ENCODE measurements at regions not wholly inside any gene's neighbourhood (a gene's known extent, or its start where the extent isn't known, plus 50 kb on each side); places are given as distances from the start of the nearest gene placed in this dataset.

DNA sequence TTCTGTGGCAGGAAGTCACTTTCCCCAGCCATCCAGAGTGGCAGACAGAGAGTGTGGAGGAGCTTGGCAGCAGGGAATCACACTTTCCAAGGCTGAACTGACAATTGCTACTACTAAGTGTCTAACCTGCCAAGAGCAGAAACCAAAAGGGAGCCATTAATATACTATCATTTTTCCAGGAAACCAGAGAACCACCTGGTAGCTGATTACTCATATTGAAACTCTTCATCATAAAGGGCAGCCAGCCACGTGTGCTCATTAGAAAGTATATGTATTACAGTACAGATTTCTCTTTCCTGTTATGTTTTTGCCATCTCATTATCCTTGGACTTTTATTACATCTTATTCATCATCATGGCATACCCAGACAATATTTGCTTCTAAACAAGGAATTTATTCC, 374.9 kb downstream of the GXYLT1 start:
- DNase-seq (ENCODE audit: low read depth, low spot score): no peak

DNA sequence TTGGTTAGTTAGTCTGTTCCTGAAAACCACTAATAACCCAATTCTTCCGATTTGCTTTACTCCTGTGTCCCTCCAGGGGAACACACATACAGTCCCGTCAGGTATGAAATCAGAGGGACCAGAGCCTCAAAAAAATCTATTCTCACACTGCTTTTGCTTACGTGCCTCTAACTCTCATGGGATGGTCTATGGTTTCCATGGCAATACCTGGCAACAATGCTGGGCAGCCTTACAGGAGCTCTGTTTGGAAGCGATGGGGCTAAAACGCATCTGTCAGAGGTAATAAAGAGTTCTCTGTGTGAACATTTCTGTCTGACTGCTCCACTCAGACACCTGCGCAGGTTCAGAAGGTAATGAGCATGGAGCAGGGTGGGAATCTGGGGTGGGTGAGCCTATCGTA, 376.2 kb downstream of the GXYLT1 start:
- no peak for DNase-seq (ENCODE audit: low read depth, low spot score)

DNA sequence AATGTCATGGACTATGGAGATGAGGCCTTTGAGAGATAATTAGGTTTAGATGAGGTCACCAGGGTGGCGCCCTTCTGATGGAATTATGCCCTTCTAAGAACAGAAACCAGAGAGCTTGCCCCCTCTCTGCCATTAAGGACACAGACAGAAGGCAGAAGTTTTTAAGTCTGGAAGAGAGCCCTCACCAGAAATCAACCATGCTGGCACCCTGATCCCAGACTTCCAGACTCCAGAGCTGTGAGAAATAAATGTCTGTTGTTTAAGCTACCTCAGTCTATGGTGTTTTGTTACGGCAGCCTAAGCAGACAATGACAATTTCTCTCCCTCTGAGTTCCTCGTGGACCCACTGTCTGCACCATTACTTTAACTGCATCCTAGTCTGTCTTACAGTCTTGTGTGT, 382.0 kb downstream of the GXYLT1 start:
- DNase-seq (ENCODE audit: low read depth, low spot score): no peak

DNA sequence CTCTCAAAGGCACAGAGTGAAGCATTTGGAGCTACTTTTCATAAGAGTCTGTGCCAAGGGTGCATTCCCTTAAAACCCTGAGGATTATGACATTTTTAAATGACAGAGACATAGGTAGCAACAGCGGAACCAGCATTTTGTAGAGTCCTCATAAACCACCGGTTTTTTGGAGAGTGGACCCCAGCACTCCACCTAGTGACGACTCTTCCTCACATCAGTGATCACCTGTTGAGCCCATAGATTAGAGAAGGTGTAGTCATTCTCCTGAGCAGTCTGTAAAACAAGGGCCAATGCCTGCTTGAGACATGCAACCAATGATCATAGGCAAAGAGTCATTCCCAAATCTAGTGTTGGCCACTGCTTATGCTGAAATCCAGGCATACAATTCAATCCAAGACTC, 399.1 kb downstream of the GXYLT1 start:
- no peak for DNase-seq (ENCODE audit: low read depth, low spot score)

DNA sequence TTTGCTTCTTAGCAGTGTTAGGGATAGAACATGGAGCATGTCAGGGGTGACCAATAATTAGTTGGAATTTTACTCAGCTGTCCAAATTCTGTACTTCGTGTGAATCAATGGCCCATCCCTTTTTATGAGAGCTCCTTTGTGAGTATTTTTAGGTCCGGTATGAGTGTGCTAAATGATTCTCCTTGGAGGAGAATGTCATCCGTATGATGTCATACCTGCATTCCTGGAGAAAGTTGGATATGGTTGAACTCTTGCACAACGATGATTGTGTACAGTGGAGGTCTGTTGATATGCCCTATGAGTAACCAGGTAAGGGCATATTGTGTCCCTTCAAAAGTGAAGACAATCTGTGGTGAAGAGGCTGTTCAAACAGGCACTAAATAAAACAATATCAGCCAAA, 400.8 kb downstream of the GXYLT1 start:
- no peak for DNase-seq (ENCODE audit: low read depth, low spot score)

DNA sequence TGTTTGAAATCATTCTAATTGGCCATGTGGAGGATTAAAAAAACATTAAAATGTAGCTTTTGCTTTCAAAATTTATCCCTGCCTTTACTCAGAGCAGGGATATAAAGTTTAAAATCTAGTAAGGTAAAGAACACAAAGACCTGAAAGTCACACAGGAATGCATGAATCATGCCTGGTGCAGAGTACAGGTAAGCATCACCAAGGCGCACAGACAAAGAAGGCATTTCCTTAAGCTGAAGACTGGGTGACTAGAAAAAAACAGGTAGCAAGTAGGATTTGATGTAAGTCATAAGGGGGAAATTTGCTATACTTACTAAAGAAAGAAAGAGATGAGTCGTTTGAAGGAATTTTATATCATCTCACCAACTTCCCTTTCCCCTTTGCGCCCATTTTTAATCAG, 405.6 kb downstream of the GXYLT1 start:
- DNase-seq (ENCODE audit: low read depth, low spot score): no peak

DNA sequence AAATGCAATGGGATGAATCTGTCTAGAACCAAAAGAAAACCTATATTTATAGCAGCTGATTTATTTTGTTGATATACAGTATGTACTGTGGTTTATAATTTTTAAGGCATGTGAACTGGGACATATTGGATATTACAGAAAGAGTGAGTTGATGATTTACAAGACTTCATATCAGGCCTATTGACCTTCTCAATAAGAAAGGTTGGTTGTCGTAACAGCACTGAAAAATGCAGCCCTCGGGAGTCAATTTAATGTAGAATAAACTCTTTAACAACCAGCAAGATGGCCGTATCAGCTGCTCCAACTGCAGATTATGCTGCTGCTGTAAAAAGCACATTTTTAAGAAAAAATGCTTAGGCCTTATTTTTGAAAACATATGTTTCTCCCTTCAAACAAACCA, 407.3 kb downstream of the GXYLT1 start:
- DNase-seq (ENCODE audit: low read depth, low spot score): no peak

DNA sequence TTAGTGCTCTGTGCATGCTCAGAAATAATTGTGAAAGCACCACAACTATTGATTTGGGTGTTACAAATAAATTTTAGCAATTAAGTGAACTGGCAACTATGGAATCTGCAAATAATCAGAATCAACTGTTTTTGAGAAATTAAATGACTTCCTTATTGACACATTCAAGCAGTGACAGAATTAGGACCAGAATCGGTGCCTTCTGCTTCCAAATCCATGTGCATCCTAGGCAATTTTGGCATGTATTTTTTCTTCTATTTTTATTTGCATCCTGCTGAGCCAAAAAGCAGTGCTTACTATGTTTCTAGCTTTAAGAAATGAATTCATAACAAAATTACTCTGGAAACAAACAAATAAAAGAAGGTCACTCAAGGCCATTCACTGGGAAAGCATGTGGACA, 408.2 kb downstream of the GXYLT1 start:
- DNase-seq (ENCODE audit: low read depth, low spot score): no peak

DNA sequence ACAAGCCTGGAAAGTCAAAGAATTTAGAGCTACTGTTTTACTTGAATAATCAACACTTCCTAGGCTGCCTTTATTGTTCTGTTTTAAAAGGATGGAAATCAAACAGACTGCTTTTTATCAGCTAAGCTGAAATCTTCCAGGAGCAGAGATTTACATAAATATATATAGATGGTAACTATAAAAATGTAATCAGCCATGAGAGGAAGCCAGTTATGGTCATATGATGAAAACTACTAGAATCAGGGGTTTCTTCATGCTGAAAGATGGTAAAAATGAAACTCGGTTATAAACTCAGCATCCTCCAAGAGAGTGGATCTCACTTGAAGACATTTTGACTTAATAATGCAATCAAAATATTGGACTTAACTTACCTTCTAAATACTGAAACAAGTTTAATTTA, 413.0 kb downstream of the GXYLT1 start:
- DNase-seq (ENCODE audit: low read depth, low spot score): no peak

DNA sequence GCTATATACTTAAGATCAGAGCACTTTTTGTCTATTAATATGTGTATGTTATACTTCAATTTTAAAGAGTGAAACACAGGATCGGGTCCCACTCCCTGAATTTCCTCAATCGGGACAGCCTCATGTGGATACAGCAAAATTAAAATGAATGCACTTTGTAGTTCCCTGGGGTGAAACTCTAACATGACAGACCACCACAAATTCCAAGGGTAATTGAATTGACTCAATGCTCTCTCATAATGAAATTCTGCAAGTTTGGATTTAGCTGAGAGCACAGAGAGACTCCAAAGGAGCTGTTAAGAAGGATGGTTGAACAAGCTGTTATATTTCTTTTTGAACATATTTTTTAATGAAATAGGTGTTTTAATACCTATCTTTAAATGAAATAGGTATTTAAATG, 413.6 kb downstream of the GXYLT1 start:
- DNase-seq (ENCODE audit: low read depth, low spot score): no peak

DNA sequence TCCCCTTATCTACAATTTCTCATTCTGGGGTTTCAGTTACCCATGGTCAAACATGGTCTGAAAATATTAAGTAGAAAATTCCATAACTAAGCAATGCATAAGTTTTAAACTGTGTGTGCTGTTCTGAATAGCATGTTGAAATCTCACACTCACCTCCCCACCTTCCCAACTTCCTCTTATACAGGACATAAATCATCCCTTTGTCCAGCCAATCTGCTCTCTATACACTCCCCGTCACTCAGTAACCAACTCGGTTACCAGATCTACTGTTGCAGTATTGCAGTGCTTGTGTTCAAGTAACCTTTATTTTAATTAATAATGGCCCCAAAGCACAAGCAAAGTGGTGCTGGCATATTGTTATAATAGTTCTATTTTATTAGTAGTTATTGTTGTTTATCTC, 420.5 kb downstream of the GXYLT1 start:
- DNase-seq (ENCODE audit: low read depth, low spot score): no peak

DNA sequence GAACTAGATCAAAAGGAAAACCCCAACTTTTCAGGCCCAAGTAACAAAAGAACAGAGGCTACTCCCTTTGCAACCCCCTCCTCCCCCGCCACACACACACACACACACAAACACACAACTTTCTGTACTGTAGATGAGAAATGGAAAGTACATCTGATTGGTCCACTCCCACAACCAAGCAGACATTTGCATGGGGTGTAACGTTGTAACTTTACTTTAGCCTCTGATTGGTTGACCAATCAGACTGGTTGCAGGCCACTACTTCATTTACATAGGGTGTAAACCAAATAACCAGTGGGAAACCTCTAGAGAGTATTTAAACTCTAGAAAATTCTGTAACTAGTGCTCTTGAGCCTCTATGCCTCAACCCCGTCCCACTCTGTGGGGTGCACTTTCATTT, 425.5 kb downstream of the GXYLT1 start:
- no peak for DNase-seq (ENCODE audit: low read depth, low spot score)

DNA sequence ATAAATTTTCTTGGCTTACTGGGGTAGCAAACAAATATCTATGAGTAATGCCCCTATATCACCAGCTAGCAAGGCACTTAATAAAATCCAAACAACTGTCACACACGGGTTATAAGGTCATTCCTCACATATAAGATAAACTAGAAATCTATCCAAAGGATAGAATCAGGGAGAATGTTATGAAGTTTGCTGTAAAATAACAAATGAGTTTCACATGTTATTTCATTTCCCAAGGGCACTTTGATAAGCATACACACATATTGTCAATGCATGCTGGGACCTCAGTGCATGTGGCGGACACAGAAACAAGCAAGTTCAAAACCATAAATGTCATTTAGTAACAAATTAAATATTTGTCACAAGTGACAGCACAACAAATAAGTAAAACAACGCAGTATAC, 429.4 kb downstream of the GXYLT1 start:
- DNase-seq (ENCODE audit: low read depth, low spot score): no peak

DNA sequence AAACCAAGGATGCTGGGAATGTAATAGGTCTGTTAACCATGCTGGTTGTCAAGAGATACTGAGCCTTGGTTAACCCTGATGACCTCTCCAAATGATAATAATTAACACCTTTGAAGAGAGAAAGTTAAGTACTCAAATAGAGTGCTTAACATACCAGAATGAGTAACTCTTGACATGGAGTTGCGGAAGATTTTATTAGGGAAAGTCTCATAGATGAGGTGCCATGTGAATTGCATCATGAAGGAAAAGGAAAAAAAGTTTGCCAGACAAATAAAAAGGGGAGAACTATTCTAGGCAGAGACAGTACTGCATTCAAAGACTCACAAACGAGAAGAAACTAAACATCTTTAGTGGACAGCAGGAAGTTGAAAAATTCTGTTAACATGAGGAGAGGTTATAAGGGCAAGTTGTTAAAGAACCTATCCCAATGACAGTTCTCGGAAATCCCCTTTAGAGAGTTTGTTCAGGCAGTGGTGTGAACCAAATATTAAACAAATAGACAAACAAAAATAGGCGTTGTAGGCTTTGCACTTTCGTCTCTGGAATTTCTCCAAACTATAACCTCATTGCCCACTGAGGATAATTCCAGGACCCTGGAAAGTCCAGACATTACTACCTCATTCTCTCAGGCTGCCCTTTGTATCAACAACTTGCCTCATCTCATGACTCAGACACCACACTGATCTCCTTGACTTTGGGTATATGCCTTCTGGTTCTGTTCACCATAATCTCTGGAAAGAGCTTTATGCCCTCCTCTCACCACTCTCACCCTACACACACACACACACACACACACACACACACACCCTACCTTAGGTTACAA, 435.0 kb downstream of the GXYLT1 start:
- DNase-seq (ENCODE audit: low read depth, low spot score): no peak

DNA sequence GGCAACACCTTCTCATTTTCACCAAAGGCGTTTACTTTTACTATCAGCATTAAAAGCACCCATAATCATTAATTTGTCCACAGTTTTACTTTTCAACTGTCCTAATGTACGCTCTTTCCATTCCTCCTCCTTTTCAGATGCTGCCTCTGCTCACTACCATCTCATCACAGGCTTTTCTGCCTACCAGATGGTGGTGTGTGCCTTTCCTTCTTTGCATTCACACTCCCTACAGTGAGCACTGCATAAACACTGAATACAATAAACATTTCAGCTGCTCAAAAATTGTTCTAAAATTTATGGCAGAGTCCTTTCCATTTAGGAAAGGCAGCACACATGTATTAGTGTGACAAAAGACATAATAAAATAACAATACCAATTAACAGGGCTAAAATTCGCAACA, 435.7 kb downstream of the GXYLT1 start:
- no peak for DNase-seq (ENCODE audit: low read depth, low spot score)

DNA sequence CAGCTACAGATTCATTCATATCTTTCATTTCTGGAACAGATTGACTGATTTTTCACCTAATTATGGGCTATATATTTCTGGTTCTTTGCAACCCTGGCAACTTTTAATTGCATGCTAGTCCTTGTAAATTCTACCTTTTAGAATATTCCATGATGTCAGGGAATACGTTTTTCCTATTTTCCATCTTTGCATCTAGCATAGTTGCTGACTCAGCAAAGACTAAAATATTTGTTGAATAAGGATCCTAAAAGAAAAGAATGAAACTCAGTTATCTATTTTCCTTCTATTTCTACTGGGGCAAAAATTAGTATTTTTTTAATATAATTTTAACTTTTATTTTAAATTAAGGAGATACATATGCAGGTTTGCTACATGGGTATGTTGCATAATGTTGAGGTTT, 438.3 kb downstream of the GXYLT1 start:
- no peak for DNase-seq (ENCODE audit: low read depth, low spot score)

DNA sequence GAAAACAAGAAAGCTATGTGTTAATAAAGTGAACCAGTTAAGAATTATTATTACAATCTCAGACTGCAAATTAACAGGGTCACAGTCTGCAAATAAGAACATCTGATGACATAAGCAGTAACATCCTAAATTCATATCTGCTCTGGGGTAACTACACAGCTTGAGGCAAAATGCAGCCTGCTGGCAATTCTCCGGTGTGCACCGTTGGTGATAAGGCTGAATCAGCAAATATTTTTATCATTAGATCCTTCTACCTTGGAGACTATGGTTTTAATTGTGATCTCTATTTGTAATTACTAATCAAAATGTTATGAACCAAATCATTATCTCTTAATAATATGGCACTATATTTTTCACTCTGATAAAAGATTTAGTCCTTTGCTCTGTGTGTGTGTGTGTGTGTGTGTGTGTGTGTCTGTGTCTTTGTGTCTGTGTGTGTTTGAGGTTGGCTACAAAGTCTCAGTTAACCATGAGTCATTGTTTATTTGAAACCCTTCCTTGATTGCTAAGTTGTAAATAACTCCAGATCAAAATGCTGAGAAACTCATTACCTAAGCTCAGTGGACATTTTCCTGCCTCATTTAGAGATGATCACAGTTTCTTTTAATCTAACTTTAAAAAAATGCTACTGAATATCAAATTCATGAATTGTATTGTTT, 442.6 kb downstream of the GXYLT1 start:
- no peak for DNase-seq (ENCODE audit: low read depth, low spot score)

DNA sequence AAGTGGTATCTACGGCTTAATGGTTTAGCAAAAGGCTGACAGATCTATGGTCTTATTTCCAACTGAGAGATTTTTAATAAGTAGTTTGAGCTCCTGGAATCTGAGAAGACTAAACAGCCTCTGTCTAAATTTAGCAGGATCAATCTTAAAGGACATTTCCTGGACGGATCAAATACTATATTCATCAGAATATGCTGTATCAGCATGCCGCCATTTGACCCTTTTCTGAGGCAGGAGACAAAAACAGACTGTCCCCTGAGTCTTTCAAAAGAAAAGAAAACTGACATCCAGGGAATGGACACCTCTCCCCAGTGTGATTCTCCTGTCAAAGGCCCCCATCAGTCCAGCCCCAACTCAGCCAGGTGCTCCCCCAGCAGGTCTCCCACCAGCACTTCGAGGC, 443.7 kb downstream of the GXYLT1 start:
- no peak for DNase-seq (ENCODE audit: low read depth, low spot score)

DNA sequence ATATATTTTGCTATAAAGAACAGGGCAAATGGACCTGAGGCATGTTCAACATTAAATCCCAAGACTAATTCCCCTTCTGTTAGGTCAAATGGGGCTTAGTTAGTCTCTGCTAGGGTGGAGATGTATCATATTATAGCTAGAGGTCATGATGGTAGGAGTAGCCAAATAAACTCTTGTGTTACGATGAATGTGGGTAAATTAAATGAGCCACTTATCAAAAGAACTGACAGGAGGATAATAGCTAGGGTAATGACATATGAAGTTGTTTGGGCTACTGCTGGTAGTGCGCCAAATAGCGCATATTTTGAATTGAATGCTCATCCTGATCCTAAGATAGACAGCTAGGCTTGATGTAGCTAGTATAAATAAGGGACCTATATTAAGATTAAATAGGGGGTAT, 445.0 kb downstream of the GXYLT1 start:
- no peak for DNase-seq (ENCODE audit: low read depth, low spot score)

DNA sequence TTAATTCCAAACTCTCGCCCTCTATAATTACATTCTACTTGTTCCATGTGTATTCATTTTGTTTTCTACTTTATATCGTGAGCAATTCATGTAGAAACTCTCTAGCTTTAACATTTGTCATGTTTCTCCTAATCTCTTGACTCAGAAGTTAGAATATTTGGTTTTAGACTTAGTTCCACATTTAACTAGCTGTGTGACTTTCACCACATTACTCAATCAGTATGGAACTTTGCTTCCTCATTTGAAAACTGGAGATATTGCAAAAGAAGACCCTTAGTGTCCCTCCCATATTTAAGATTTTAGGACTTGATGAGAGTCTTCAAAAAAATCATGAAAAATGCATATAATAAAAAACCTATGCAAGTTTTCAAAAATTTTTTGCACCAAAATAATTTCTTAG, 447.5 kb downstream of the GXYLT1 start:
- no peak for DNase-seq (ENCODE audit: low read depth, low spot score)

DNA sequence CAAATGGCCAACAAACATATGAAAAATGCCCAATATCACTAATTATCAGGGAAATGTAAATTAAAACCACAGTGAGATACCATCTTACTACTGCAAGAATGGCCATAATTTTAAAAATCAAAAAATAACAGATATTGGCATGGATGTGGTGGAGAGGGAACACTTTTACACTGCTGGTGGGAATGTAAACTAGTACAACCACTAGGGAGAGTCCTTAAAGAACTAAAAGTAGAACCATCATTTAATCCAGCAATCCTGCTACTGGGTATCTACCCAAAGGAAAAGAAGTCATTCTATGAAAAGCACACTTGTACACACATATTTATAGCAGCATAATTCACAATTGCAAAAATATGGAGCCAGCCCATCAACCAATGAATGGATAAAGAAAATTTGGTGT, 459.7 kb downstream of the GXYLT1 start:
- no peak for DNase-seq (ENCODE audit: low read depth, low spot score)

DNA sequence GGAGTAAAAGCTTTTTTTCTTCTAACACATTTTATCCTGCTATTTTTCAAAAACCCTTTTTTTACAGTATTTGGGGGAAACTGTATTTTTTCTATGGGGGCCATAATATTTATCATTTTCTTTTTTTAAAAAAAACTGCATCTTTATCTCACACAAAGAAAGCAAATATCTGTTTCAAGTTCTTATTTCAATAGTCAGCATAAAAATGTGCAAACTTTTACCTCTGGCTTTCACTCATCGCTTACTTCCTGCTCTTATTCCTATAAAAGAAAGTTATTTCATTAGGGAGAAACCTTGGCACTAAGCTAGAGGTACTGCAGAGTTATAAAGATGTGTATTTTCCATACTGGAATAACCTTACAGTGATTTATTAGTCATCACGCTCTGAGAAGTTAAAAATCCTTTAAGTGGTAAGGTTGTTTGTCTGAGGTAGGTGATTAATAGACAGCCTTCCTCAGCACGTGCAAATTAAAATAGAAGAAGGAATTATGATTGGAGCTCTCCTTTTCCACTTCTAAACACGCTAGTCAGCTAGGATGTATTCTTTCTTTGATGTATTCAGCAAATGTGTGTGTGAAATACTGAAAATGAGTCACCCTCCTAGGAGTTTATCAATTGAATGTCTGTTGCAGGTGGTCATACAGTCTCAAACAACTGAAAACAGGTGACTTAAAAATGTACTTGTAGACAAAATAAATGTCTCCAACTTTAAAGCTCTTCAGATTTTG, 461.0 kb downstream of the GXYLT1 start:
- no peak for DNase-seq (ENCODE audit: low read depth, low spot score)

DNA sequence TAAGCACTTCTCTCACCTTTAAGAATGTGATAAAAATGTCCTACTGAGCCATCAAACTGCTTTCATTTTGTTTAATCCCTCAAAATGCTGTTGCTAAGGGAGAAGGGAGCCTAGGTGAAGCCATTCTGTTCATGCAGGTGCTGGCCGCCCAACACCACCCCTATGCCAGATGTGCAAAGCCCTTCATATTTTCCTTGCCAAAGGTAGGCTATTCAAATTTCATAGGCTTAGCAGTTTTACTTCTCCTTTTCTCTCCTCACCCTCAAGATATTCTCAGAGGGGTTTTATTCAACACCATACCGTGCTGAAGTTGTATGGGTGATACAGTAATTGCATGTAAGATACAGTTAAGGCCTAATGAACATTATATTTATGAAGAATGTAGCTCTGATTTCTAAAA, 461.7 kb downstream of the GXYLT1 start:
- no peak for DNase-seq (ENCODE audit: low read depth, low spot score)

All from iPS DF 19.7 (cell line).